Keratinocyte (primary cell): ENCODE measurements at regions not wholly inside any gene's neighbourhood (a gene's known extent, or its start where the extent isn't known, plus 50 kb on each side); places are given as distances from the start of the nearest gene placed in this dataset.

Experiments used
- DNase-seq: peaks from one replicate; pipeline ENCODE4 v3.0.0-alpha.2; 2011; ENCODE audit warnings: low read depth, missing footprints, low spot score
- FAIRE-seq: peaks from 2 replicates; lab custom pipeline; 2011; peaks lifted over from hg19 to GRCh38; lab: Jason Lieb, UNC
- H2AFZ ChIP-seq: 2 replicates; pipeline ENCODE4 v1.6.0; 2012; ENCODE audit warnings: low read length, control low read depth, inconsistent platforms; ENCODE audit not compliant: control insufficient read depth
- H3K27ac ChIP-seq: 2 replicates; pipeline ENCODE4 v1.5.1; 2011; ENCODE audit warnings: low read length; ENCODE audit not compliant: control insufficient read depth, insufficient read depth
- H3K27me3 ChIP-seq: 3 replicates; pipeline ENCODE4 v1.6.0; 2011; ENCODE audit warnings: low read length; ENCODE audit not compliant: control insufficient read depth, insufficient read depth; ENCODE audit errors: extremely low read depth
- H3K36me3 ChIP-seq, 2 experiments: 2 replicates in 1 of 2; 3 replicates in 1 of 2; pipeline ENCODE4 v1.5.1; 2011; ENCODE audit warnings: low read length in 2 of 2, mild to moderate bottlenecking in 1 of 2; ENCODE audit not compliant: control insufficient read depth in 2 of 2, insufficient read depth in 2 of 2; ENCODE audit errors: extremely low read depth in 1 of 2
- H3K4me1 ChIP-seq: 3 replicates; pipeline ENCODE4 v1.5.1; 2011; ENCODE audit warnings: low read length; ENCODE audit not compliant: control insufficient read depth, insufficient read depth; ENCODE audit errors: extremely low read depth
- H3K4me2 ChIP-seq: 3 replicates; pipeline ENCODE4 v1.6.0; 2011; ENCODE audit warnings: low read depth, low read length; ENCODE audit not compliant: control insufficient read depth, insufficient read depth; ENCODE audit errors: extremely low read depth
- H3K4me3 ChIP-seq, 3 experiments: fragments of 200-600 bp in 1 of 3; sonication (generic) in 1 of 3; 2 replicates in 2 of 3; 3 replicates in 1 of 3; pipeline ENCODE4 v1.5.1; 2011 to 2016; ENCODE audit warnings: low read length in 3 of 3, mild to moderate bottlenecking in 3 of 3, control low read depth in 2 of 3, inconsistent platforms in 1 of 3, low read depth in 1 of 3, mixed read lengths in 1 of 3, mixed run types in 1 of 3, moderate library complexity in 1 of 3; ENCODE audit not compliant: control insufficient read depth in 2 of 3, insufficient read depth in 2 of 3; ENCODE audit errors: extremely low read depth in 1 of 3
- H3K79me2 ChIP-seq: 2 replicates; pipeline ENCODE4 v1.6.0; 2012; ENCODE audit warnings: low read length; ENCODE audit not compliant: control insufficient read depth, insufficient read depth
- H3K9ac ChIP-seq: 3 replicates; pipeline ENCODE4 v1.6.0; 2011; ENCODE audit warnings: low read length; ENCODE audit not compliant: control insufficient read depth, insufficient read depth; ENCODE audit errors: extremely low read depth
- H3K9me1 ChIP-seq: 3 replicates; pipeline ENCODE4 v1.6.0; 2011; ENCODE audit warnings: low read length; ENCODE audit not compliant: control insufficient read depth, insufficient read depth; ENCODE audit errors: extremely low read depth
- H3K9me3 ChIP-seq: 2 replicates; pipeline ENCODE4 v1.5.1; 2012; ENCODE audit warnings: low read depth, low read length; ENCODE audit not compliant: control insufficient read depth
- H4K20me1 ChIP-seq: 3 replicates; pipeline ENCODE4 v1.6.0; 2011; ENCODE audit warnings: low read length; ENCODE audit not compliant: control insufficient read depth, insufficient read depth; ENCODE audit errors: extremely low read depth
- CTCF ChIP-seq, 3 experiments: IDR thresholded peaks in 1 of 3; conservative IDR thresholded peaks in 1 of 3; optimal IDR thresholded peaks in 1 of 3; 2 replicates in 2 of 3; 3 replicates in 1 of 3; pipeline versions ENCODE3 to v1.5.1; 2011; ENCODE audit warnings: low read length in 3 of 3, mild to moderate bottlenecking in 3 of 3, moderate library complexity in 2 of 3, control low read depth in 1 of 3, inconsistent platforms in 1 of 3; ENCODE audit not compliant: insufficient read depth in 2 of 3; ENCODE audit errors: extremely low read depth in 1 of 3
- EZH2 ChIP-seq: IDR thresholded peaks from one replicate; pipeline ENCODE4 v1.6.1; 2012; ENCODE audit warnings: inconsistent platforms, mild to moderate bottlenecking, low read length, moderate library complexity
- dilution Hi-C: fragments of 300-500 bp; cut with MboI; formaldehyde crosslinking; loops from one replicate; pipeline ENCODE4 v1.7.0; 2020; ENCODE audit warnings: low sequenced_read_pairs; ENCODE audit not compliant: extremely low pct_ligation_motif_present

- Histone ChIP-seq H3K4me1 (no peaks in the 10 kb centered on the region), H3K27me3 (peaks cover 7% of the 10 kb centered on the region), H3K27ac (no peak overlapping the region), H3K36me3 (no peaks in the 10 kb centered on the region), H3K79me2 (no peaks in the 10 kb centered on the region), H3K9me1 (no peaks in the 10 kb centered on the region), H3K4me2 (no peak overlapping the region), H4K20me1 (no peaks in the 10 kb centered on the region), H3K9ac (no peak overlapping the region), H3K9me3 (no peaks in the 10 kb centered on the region), H2AFZ (no peak overlapping the region), H3K4me3 (no peak overlapping the region)
- DNase-seq, result no peak
- dilution Hi-C loops, result no loop called here
- no peak for TF ChIP-seq CTCF (optimal IDR thresholded peaks at IDR 0.05 in 1 of 3, IDR thresholded peaks at IDR 0.05 in 1 of 3, conservative IDR thresholded peaks at IDR 0.05 in 1 of 3; ENCODE audit: extremely low read depth in 1 of 3, insufficient read depth in 2 of 3, low read length in 3 of 3)
- no peak for FAIRE-seq
These were observed 163.6 kb downstream of the FAM43A start for GRCh38 chr3:194849166-194849875.

DNA sequence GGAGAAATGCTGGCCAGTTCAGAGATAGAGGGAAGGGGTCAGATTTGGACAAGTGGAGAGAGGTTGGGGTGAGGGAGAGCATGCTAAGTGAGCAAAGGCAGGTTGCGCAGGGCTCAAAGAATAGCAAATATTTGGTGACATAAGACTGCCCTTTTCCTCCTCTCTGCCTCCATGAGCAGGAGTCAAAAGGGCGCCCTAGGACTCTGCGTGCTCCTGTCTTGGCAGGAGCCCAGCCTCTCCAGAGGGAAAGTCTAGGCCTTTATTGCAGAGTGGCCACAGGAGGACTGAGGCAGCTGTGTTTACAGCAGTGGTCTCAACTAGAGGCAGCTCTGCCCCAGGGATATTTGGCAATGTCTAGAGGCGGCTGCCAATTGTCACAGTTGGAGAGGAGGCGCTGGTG lies 165.6 kb downstream of the FAM43A start:
- H3K27me3 ChIP-seq, result peaks cover 7% of the 10 kb centered on the region
- dilution Hi-C loops, result no loop called here
- TF ChIP-seq CTCF (optimal IDR thresholded peaks at IDR 0.05 in 1 of 3, IDR thresholded peaks at IDR 0.05 in 1 of 3, conservative IDR thresholded peaks at IDR 0.05 in 1 of 3; ENCODE audit: extremely low read depth in 1 of 3, insufficient read depth in 2 of 3, low read length in 3 of 3) (no peak), EZH2 (no peak)

More for the DNA sequence above, 165.6 kb downstream of the FAM43A start:
- no peak overlapping the region for H3K4me3 ChIP-seq
- H3K4me1 ChIP-seq, result no peaks in the 10 kb centered on the region
- no peaks in the 10 kb centered on the region for H3K79me2 ChIP-seq
- no peak overlapping the region for H3K9ac ChIP-seq
- no peak overlapping the region for H3K27ac ChIP-seq
- no peak overlapping the region for H2AFZ ChIP-seq
- H3K36me3 ChIP-seq, result no peaks in the 10 kb centered on the region
- no peaks in the 10 kb centered on the region for H3K9me3 ChIP-seq
- H3K4me2 ChIP-seq, result no peak overlapping the region
- H4K20me1 ChIP-seq, result no peaks in the 10 kb centered on the region
- no peak for FAIRE-seq
- no peak for DNase-seq
- no peaks in the 10 kb centered on the region for H3K9me1 ChIP-seq
